ENCODE measurements at regions not wholly inside any gene's neighbourhood (a gene's known extent, or its start where the extent isn't known, plus 50 kb on each side); places are given as distances from the start of the nearest gene placed in this dataset.

DNA sequence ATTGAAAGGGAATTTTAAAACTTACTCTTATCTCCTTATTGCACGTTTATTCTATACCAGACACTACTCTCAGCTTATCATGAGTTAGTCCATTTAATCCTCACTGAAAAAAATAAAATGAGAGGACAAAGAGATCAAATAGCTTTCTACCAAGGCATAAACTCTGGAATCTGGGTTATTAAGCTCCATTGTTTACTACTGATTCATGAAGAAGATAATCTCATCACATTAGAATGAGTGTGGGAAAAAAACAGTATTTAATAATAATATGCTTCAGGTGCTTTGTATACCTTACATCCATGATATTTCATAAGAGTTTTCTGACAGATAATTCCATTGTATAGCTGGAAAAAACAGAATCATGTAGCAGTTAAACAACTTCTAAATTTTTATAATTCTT lies 1092.6 kb downstream of the TECRL start:
- in situ Hi-C loops (cut with HindIII; ENCODE audit: low pct_unique_long_range_greater_than_20kb, low sequenced_read_pairs), result no loop called here
- no peak for TF ChIP-seq JUND (IDR thresholded peaks at IDR 0.05; ENCODE audit: low read depth)
- DNase-seq (ENCODE audit: low read depth in 1 of 2, low spot score in 1 of 2), result no peak

DNA sequence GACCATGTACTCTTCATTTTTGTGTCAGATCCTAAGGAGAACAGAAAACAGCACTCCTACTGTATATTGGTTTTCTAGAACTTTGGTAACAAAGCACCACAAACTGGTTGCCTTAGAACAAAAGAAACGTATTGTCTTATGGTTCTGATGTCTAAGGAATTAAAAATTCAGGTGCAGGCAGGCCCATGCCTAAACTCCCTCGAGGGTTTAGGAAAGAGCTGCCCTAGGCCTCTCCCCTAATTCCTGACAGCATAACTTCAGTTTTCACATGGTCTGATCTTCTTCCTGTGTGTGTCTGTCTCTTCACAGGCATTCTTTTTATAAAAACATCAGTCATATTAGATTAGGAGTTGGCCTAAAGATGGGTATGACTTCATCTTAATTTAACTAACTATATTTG lies 1093.6 kb downstream of the TECRL start:
- in situ Hi-C loops (cut with HindIII; ENCODE audit: low pct_unique_long_range_greater_than_20kb, low sequenced_read_pairs), result no loop called here
- no peak for TF ChIP-seq JUND (IDR thresholded peaks at IDR 0.05; ENCODE audit: low read depth)
- no peak for DNase-seq (ENCODE audit: low read depth in 1 of 2, low spot score in 1 of 2)

DNA sequence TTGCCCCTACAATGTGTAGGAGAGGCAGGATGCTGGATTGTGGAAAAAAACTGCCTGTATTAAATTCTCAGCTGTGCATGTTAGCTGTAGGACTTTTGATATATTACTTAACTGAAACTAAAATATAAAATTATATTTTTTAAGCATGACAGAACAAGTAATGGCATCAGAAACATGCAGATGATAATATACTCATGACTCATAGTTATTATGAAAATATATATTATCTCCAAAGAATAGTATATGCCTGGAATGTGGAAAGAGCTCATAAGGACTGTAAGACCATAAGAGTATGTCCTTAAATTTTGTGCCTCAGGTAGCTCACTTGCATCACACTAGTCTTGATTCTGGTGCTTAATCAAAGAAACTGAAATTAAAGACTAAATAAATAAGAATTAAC lies 1100.6 kb downstream of the TECRL start:
- no peak for DNase-seq (ENCODE audit: low read depth in 1 of 2, low spot score in 1 of 2)
- no peak for TF ChIP-seq JUND (IDR thresholded peaks at IDR 0.05; ENCODE audit: low read depth)
- in situ Hi-C loops (cut with HindIII; ENCODE audit: low pct_unique_long_range_greater_than_20kb, low sequenced_read_pairs), result no loop called here

DNA sequence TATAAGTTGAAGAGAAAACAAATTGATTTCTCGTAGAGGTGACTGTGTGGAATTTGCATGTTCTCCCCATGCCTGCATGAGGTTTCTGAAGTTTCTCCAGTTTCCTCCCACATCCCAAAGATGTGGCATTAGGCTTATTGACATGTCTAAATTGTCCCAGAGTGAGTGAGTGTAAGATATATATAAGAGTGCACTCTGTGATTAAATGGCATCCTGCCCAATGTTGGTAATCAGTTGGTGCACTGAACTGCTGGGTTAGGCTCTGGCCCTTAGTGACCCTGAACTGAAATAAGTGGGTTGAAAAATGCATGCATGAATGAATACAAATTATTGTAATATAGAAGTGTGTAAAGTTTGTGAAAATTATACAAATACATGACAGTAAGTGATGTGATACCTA lies 1106.5 kb downstream of the TECRL start:
- in situ Hi-C loops (cut with HindIII; ENCODE audit: low pct_unique_long_range_greater_than_20kb, low sequenced_read_pairs), result no loop called here
- no peak for DNase-seq (ENCODE audit: low read depth in 1 of 2, low spot score in 1 of 2)
- TF ChIP-seq JUND (IDR thresholded peaks at IDR 0.05; ENCODE audit: low read depth), result no peak

DNA sequence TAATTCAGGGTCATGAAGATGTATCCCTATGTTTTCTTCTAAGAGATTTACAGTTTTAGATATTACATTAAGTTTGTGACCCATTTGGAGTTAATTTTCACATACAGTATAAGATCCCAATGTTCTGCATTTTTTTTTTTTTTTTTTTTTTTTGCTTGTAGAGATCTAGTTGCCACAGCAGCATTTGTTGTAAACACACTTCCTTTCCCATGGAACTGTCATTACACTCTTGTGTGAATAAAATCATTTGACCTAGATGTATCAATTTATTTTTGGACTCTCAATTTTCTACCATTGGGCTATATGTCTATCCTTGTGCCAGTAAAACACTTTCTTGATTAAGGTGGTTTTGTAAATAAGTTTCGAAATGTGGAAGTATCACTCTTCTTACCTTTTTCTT lies 1107.2 kb downstream of the TECRL start:
- in situ Hi-C loops (cut with HindIII; ENCODE audit: low pct_unique_long_range_greater_than_20kb, low sequenced_read_pairs), result no loop called here
- no peak for DNase-seq (ENCODE audit: low read depth in 1 of 2, low spot score in 1 of 2)
- no peak for TF ChIP-seq JUND (IDR thresholded peaks at IDR 0.05; ENCODE audit: low read depth)

DNA sequence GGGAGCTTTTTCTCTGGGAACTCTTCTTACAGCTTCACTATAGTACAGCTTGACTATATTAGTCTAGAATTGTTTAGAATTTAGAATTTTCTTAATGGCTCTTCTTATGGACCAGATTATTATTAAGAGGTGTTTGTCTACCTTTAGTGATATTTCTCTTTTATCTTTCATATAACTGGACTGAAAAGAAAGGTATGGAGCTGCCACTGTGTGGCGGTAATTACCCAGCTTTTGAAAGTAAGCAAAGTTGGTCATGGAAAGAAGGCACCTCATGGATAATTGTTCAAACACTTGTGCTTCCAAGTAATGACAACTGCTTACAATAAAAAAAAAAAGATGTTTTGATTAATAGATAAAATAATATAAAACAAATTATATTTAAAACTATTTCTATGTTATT lies 1112.5 kb downstream of the TECRL start:
- peak; percentile 2 to 53 for DNase-seq (ENCODE audit: low read depth in 1 of 2, low spot score in 1 of 2)
- in situ Hi-C loops (cut with HindIII; ENCODE audit: low pct_unique_long_range_greater_than_20kb, low sequenced_read_pairs), result no loop called here
- TF ChIP-seq JUND (IDR thresholded peaks at IDR 0.05; ENCODE audit: low read depth), result no peak

DNA sequence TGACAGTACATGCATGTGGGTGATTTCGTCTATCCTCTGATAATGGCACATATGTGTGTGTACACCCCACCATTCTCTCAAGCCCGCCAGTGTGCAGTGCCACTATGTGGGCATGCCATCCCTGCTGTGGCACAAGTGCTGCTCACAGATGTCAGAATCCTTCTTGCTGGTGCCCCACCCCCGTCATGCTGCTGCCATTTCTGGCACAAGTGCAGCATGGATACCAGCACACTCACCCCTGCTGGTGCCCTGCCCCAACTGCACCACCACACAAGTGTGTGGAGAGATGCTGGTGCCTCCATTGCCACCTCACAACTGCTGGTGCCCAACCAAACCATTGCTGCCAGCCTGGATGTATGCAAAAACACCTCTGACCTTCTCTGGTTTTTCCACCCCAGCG lies 1133.8 kb downstream of the TECRL start:
- no peak for TF ChIP-seq JUND (IDR thresholded peaks at IDR 0.05; ENCODE audit: low read depth)
- in situ Hi-C loops (cut with HindIII; ENCODE audit: low pct_unique_long_range_greater_than_20kb, low sequenced_read_pairs), result no loop called here
- no peak for DNase-seq (ENCODE audit: low read depth in 1 of 2, low spot score in 1 of 2)

DNA sequence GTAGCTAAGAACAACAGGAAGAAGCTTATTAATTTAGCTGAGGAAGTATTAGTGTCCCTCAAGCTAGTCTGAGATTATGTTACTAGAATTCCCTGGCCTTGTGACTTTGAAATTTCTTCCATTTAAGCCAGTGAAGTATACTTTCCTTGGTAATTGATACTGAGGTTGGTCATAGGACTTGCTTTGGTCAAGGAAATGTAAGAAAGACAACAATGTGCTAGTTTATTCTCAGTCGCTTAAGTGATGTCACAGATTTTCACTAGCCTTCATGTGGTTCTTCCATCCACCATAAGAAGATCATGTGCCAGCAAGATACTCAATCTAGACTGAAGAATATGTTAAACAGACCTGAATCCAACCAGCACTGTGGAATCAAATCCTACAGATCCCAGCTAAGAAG lies 1140.1 kb downstream of the TECRL start:
- no peak for DNase-seq (ENCODE audit: low read depth in 1 of 2, low spot score in 1 of 2)
- in situ Hi-C loops (cut with HindIII; ENCODE audit: low pct_unique_long_range_greater_than_20kb, low sequenced_read_pairs), result no loop called here
- TF ChIP-seq JUND (IDR thresholded peaks at IDR 0.05; ENCODE audit: low read depth), result no peak

DNA sequence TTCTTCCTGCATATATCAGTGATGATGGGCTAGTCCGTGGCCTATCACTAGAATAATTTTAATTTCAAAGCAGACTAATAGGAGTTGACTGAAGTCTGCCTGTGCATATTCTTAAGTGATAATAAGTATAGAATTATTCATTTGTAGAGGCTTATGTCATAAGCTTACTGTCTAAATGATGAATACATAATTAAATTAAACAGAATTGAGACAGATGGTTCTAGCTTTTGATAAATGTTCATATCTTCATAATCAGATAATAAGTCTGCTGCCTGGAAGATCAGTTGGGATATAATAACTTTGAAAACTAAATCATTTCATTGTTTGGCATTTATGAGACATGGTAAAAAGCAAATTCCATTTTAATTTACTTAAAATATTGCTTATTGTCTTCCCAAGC lies 1175.6 kb downstream of the TECRL start:
- DNase-seq (ENCODE audit: low read depth in 1 of 2, low spot score in 1 of 2), result no peak
- in situ Hi-C loops (cut with HindIII; ENCODE audit: low pct_unique_long_range_greater_than_20kb, low sequenced_read_pairs), result no loop called here
- TF ChIP-seq JUND (IDR thresholded peaks at IDR 0.05; ENCODE audit: low read depth), result no peak

DNA sequence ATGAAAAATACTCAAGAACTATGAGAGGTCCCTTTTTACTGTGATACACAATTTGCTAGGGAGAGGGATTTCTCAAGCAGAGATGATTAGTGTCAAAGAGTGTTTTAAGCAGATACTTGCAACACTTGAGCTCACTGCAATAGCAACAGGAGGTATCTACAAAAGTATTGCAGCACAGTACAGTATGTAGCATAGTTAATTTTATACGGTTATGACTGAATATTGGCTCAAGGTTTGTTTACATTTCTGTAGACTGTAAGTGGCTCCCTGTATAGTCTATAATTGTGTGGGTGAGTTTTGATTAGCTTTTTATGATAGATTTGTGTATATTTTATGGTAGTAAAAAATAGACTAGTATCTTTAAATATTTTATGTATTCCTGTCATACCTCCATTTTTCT lies 1177.2 kb downstream of the TECRL start:
- no peak for TF ChIP-seq JUND (IDR thresholded peaks at IDR 0.05; ENCODE audit: low read depth)
- no peak for DNase-seq (ENCODE audit: low read depth in 1 of 2, low spot score in 1 of 2)
- in situ Hi-C loops (cut with HindIII; ENCODE audit: low pct_unique_long_range_greater_than_20kb, low sequenced_read_pairs), result no loop called here

DNA sequence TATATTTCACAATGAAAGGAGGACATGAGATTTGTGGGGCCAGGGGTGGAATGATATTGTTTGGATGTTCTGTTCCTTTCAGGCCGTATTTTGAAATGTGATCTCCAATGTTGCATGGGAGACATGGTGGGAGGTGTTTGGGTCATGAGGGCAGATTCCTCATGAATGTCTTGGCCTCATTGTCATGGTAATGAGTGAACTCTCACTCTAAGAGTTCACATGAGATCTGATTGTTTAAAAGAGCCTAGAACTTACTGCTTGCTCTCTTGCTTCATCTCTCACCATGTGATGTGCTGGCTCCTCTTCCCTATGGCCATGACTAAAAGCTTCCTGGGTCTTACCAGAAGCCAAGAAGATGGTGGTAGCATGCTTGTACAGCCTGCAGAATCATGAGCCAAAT lies 1183.0 kb downstream of the TECRL start:
- in situ Hi-C loops (cut with HindIII; ENCODE audit: low pct_unique_long_range_greater_than_20kb, low sequenced_read_pairs), result no loop called here
- DNase-seq (ENCODE audit: low read depth in 1 of 2, low spot score in 1 of 2), result no peak
- no peak for TF ChIP-seq JUND (IDR thresholded peaks at IDR 0.05; ENCODE audit: low read depth)

DNA sequence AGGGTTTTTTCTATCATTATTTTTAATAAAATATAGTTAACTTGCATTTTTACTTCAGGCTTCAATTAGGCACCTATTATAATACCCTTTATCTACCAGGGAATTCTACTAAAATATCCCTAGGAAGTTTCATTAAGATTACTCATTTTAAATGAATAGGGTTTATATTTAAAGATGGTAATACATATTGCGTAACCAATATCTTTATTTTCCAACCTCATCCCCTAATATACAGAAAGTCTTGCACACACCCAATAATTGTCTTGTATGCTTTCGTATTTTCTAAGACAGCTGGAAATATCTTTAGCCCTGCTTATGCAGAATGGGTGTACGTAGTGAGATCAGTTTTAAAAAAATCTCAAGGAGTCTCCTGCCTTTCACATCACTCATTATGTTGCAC lies 1186.8 kb downstream of the TECRL start:
- in situ Hi-C loops (cut with HindIII; ENCODE audit: low pct_unique_long_range_greater_than_20kb, low sequenced_read_pairs), result no loop called here
- TF ChIP-seq JUND (IDR thresholded peaks at IDR 0.05; ENCODE audit: low read depth), result no peak
- no peak for DNase-seq (ENCODE audit: low read depth in 1 of 2, low spot score in 1 of 2)

DNA sequence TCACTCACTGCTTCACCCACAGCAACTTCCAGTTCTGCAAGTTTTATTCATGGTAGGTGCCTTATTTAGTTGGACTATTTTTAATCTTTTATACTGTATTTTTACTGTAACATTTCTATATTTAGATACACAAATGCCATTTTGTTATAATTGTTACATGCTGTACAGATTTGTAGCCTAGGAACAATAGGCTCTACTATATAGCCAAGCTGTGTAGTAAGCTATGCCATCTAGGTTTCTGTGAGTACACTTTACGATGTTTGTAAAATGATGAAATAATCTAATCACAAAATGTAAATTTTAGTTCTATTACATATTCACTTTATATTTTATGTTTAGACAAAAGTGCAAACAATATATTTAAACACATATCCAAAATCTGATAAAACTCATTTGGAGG lies 1187.8 kb downstream of the TECRL start:
- in situ Hi-C loops (cut with HindIII; ENCODE audit: low pct_unique_long_range_greater_than_20kb, low sequenced_read_pairs), result no loop called here

DNA sequence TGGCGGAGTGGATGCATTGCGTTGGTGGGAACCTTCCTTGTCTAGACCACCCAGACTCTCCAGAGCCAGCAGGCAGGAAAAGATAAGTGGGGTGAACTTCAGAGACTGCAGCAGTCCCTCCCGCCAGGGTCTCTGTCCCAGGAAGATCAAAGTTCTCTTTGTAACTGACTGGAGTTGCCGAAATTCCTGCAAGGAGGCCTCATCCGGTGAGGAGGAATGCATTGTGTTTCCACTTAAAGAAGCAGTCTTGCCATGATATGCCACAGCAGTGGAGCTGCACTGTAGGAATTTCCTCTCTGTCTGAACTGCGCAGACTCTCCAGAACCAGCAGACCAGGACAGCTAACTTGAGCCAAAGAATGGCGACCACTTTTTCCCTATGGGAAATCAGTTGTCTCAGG lies 1190.4 kb downstream of the TECRL start:
- TF ChIP-seq JUND (IDR thresholded peaks at IDR 0.05; ENCODE audit: low read depth), result no peak
- no peak for DNase-seq (ENCODE audit: low read depth in 1 of 2, low spot score in 1 of 2)
- in situ Hi-C loops (cut with HindIII; ENCODE audit: low pct_unique_long_range_greater_than_20kb, low sequenced_read_pairs), result no loop called here

More for the DNA sequence above, 1187.8 kb downstream of the TECRL start:
- no peak for TF ChIP-seq JUND (IDR thresholded peaks at IDR 0.05; ENCODE audit: low read depth)
- no peak for DNase-seq (ENCODE audit: low read depth in 1 of 2, low spot score in 1 of 2)

DNA sequence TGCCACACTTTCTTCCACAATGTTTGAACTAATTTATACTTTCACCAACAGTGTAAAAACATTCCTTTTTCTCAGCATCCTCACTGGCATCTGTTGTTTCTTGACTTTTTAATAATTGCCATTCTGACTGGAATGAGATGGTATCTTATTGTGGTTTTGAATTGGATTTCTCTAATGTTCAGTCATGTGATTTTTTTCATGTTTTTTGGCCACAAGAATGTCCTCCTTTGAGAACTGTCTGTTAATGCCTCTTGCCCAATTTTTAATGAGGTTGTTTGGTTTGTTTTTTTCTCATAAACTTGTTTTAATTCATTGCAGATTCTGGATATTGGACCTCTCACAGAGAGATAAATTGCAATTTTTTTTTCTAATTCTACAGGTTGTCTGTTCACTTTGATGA lies 1195.2 kb downstream of the TECRL start:
- in situ Hi-C loops (cut with HindIII; ENCODE audit: low pct_unique_long_range_greater_than_20kb, low sequenced_read_pairs), result no loop called here
- TF ChIP-seq JUND (IDR thresholded peaks at IDR 0.05; ENCODE audit: low read depth), result no peak

More for the DNA sequence above, 1195.2 kb downstream of the TECRL start:
- peak in 1 of 2 experiments; percentile 13 for DNase-seq (ENCODE audit: low read depth in 1 of 2, low spot score in 1 of 2)

Data from T47D (cell line).